ENCODE measurements at regions not wholly inside any gene's neighbourhood (a gene's known extent, or its start where the extent isn't known, plus 50 kb on each side); places are given as distances from the start of the nearest gene placed in this dataset.

DNA sequence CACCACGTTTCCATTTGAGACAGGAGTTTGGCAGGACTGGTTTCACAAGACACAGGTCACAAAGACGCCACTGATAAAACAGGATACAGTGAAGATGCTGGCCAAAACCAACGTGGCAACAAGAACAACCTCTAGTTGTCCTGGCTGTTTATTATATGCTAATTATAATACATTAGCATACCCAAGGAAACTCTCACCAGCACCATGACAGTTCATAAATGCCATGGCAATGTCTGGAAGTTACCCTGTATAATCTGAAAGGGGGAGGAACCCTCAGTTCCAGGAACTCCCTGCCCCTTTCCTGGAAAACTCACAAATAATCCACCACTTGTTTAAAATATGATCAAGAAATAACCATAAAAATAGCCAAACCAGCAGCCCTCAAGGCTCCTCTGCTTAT, 148.3 kb downstream of the RBM43 start:
- TF ChIP-seq, protein P1, sequence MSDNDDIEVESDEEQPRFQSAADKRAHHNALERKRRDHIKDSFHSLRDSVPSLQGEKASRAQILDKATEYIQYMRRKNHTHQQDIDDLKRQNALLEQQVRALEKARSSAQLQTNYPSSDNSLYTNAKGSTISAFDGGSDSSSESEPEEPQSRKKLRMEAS (IDR thresholded peaks at IDR 0.05): no peak
- TF ChIP-seq EZH2 (IDR thresholded peaks at IDR 0.05) (no peak), JUND (IDR thresholded peaks at IDR 0.05) (no peak), POLR2AphosphoS5 (IDR thresholded peaks at IDR 0.05; ENCODE audit: low read depth, low read length) (no peak), POLR2A (IDR thresholded peaks at IDR 0.05; ENCODE audit: borderline replicate concordance, extremely low read depth, insufficient read depth, insufficient read length) (no peak), FOSL1 (IDR thresholded peaks at IDR 0.05; ENCODE audit: low read depth) (no peak), YY1 (IDR thresholded peaks at IDR 0.05; ENCODE audit: extremely low read depth, insufficient replicate concordance, low read depth, low read length) (no peak)
- TF ChIP-seq, protein P2, sequence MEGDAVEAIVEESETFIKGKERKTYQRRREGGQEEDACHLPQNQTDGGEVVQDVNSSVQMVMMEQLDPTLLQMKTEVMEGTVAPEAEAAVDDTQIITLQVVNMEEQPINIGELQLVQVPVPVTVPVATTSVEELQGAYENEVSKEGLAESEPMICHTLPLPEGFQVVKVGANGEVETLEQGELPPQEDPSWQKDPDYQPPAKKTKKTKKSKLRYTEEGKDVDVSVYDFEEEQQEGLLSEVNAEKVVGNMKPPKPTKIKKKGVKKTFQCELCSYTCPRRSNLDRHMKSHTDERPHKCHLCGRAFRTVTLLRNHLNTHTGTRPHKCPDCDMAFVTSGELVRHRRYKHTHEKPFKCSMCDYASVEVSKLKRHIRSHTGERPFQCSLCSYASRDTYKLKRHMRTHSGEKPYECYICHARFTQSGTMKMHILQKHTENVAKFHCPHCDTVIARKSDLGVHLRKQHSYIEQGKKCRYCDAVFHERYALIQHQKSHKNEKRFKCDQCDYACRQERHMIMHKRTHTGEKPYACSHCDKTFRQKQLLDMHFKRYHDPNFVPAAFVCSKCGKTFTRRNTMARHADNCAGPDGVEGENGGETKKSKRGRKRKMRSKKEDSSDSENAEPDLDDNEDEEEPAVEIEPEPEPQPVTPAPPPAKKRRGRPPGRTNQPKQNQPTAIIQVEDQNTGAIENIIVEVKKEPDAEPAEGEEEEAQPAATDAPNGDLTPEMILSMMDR (IDR thresholded peaks at IDR 0.05 in 2 of 3, conservative IDR thresholded peaks at IDR 0.05 in 1 of 3; ENCODE audit: borderline replicate concordance in 1 of 3, insufficient read depth in 1 of 3, low read depth in 2 of 3, low read length in 2 of 3): no peak
- TF ChIP-seq, protein P3, sequence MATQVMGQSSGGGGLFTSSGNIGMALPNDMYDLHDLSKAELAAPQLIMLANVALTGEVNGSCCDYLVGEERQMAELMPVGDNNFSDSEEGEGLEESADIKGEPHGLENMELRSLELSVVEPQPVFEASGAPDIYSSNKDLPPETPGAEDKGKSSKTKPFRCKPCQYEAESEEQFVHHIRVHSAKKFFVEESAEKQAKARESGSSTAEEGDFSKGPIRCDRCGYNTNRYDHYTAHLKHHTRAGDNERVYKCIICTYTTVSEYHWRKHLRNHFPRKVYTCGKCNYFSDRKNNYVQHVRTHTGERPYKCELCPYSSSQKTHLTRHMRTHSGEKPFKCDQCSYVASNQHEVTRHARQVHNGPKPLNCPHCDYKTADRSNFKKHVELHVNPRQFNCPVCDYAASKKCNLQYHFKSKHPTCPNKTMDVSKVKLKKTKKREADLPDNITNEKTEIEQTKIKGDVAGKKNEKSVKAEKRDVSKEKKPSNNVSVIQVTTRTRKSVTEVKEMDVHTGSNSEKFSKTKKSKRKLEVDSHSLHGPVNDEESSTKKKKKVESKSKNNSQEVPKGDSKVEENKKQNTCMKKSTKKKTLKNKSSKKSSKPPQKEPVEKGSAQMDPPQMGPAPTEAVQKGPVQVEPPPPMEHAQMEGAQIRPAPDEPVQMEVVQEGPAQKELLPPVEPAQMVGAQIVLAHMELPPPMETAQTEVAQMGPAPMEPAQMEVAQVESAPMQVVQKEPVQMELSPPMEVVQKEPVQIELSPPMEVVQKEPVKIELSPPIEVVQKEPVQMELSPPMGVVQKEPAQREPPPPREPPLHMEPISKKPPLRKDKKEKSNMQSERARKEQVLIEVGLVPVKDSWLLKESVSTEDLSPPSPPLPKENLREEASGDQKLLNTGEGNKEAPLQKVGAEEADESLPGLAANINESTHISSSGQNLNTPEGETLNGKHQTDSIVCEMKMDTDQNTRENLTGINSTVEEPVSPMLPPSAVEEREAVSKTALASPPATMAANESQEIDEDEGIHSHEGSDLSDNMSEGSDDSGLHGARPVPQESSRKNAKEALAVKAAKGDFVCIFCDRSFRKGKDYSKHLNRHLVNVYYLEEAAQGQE (IDR thresholded peaks at IDR 0.05; ENCODE audit: low read depth): no peak
